ACC112 (cell line): ENCODE measurements at regions not wholly inside any gene's neighbourhood (a gene's known extent, or its start where the extent isn't known, plus 50 kb on each side); places are given as distances from the start of the nearest gene placed in this dataset.
"Not testable (repeated sequence)": the region's sequence is repeated elsewhere in the genome, so short reads cannot be mapped to it uniquely, and the experiment has no call there.

Experiments used
- H2AFZ ChIP-seq: fragments of 200-600 bp; sonication (generic); one replicate; pipeline ENCODE4 v1.6.0; 2017; ENCODE audit warnings: antibody characterized with exemption, low read length; ENCODE audit not compliant: unreplicated experiment
- H3K27ac ChIP-seq: fragments of 200-600 bp; sonication (generic); 2 replicates; pipeline ENCODE4 v1.5.1; 2014; ENCODE audit warnings: low read depth, mild to moderate bottlenecking, antibody characterized with exemption, low read length, moderate library complexity
- H3K27me3 ChIP-seq: fragments of 200-600 bp; sonication (generic); 2 replicates; pipeline ENCODE4 v1.6.1; 2014; ENCODE audit warnings: mild to moderate bottlenecking, antibody characterized with exemption, low read length, moderate library complexity, mixed read lengths; ENCODE audit not compliant: insufficient read depth
- H3K36me3 ChIP-seq: fragments of 200-600 bp; sonication (generic); 2 replicates; pipeline ENCODE4 v1.6.1; 2016; ENCODE audit warnings: mild to moderate bottlenecking, antibody characterized with exemption, low read length, moderate library complexity, mixed read lengths; ENCODE audit not compliant: insufficient read depth
- H3K4me1 ChIP-seq: fragments of 200-600 bp; sonication (generic); one replicate; pipeline ENCODE4 v1.6.1; 2016; ENCODE audit warnings: low read length, mixed read lengths; ENCODE audit not compliant: insufficient read depth, unreplicated experiment, control insufficient read depth
- H3K4me3 ChIP-seq: fragments of 200-600 bp; sonication (generic); 2 replicates; pipeline ENCODE4 v1.5.1; 2014; ENCODE audit warnings: mild to moderate bottlenecking, low read depth, low read length
- H3K79me2 ChIP-seq: fragments of 200-600 bp; sonication (generic); one replicate; pipeline ENCODE4 v1.6.0; 2016; ENCODE audit warnings: low read length; ENCODE audit not compliant: control insufficient read depth, unreplicated experiment, insufficient read depth

- Histone ChIP-seq H3K4me1 (no peaks in the 10 kb centered on the region), H3K27me3 (0 out of 2 replicates have a peak, but pooled peaks cover 9% of the 10 kb centered on the region), H3K4me3 (no peak overlapping the region), H3K27ac (no peak overlapping the region), H3K36me3 (no peaks in the 10 kb centered on the region), H3K79me2 (no peaks in the 10 kb centered on the region), H2AFZ (no peak overlapping the region)
Observed at GRCh38 chr6:4208158-4208557, 72.8 kb upstream of the ECI2 start.

GRCh38 chr6:4203642-4204417 is 68.5 kb upstream of the ECI2 start:
- H3K4me1 ChIP-seq, H3K27ac ChIP-seq, H3K36me3 ChIP-seq, H3K27me3 ChIP-seq, H3K79me2 ChIP-seq, H2AFZ ChIP-seq, H3K4me3 ChIP-seq: not testable (repeated sequence)

- H3K79me2 ChIP-seq: no peaks in the 10 kb centered on the region
- H3K4me3 ChIP-seq: no peak overlapping the region
- H3K27ac ChIP-seq: no peak overlapping the region
- no peaks in the 10 kb centered on the region for H3K4me1 ChIP-seq
- H3K27me3 ChIP-seq: no peaks in the 10 kb centered on the region
- H3K36me3 ChIP-seq: no peaks in the 10 kb centered on the region
- no peak overlapping the region for H2AFZ ChIP-seq
Observed at GRCh38 chr6:4192627-4193026, 57.3 kb upstream of the ECI2 start.

DNA sequence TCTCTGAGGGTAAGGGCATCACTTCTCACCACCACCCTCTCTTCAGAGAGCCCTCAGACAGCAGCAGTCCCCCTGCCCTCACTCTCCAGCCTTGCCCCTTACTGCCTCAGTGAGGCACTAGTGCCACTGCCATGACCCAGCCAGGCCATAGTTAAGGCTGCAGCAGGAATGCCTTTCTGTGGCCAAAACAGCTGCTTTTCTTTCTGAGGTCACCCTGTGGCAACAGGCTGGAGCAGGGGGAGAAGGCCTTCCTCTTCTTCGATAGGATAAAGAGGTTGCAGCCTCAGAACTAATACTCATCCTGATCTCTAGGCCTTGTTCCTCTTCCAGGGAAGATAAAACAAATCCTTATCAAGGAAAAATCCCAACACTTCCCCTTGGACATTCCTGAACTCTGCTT is 56.8 kb upstream of the ECI2 start:
- H3K27ac ChIP-seq: no peak overlapping the region
- H3K27me3 ChIP-seq: no peaks in the 10 kb centered on the region
- no peak overlapping the region for H3K4me3 ChIP-seq
- no peak overlapping the region for H2AFZ ChIP-seq
- no peaks in the 10 kb centered on the region for H3K4me1 ChIP-seq
- H3K79me2 ChIP-seq: no peaks in the 10 kb centered on the region
- H3K36me3 ChIP-seq: no peaks in the 10 kb centered on the region

GRCh38 chr6:4191271-4191721 is 55.9 kb upstream of the ECI2 start:
- Histone ChIP-seq H3K4me1 (no peaks in the 10 kb centered on the region), H2AFZ (no peak overlapping the region), H3K4me3 (no peak overlapping the region), H3K27me3 (no peaks in the 10 kb centered on the region), H3K27ac (no peak overlapping the region), H3K36me3 (no peaks in the 10 kb centered on the region), H3K79me2 (no peaks in the 10 kb centered on the region)

GRCh38 chr6:4189249-4189648 is 53.9 kb upstream of the ECI2 start:
- no peaks in the 10 kb centered on the region for H3K27me3 ChIP-seq
- H3K4me1 ChIP-seq: no peaks in the 10 kb centered on the region
- H3K27ac ChIP-seq: no peak overlapping the region
- H3K36me3 ChIP-seq: no peaks in the 10 kb centered on the region
- H2AFZ ChIP-seq: no peak overlapping the region
- no peaks in the 10 kb centered on the region for H3K79me2 ChIP-seq
- H3K4me3 ChIP-seq: no peak overlapping the region

DNA sequence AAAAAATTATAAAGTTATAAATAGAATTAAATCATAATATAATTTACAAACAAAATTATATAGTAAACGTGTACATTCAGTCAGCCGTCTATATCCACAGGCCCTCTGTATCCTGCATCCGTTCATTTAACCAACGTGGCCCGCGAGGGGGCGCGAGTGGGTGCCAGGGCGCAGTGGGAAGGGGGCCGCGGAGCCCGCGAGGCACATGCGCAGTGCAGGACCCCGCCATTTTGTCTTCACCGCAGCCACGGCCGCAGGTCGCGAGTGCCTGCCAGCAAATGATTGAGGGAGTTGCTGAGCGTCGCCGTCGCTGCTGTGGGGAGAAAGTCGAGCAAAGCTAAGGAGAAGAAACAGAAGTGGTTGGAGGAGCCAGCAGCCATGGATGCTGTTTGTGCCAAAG is 53.4 kb upstream of the ECI2 start:
- Histone ChIP-seq H3K79me2 (no peaks in the 10 kb centered on the region), H2AFZ (no peak overlapping the region), H3K4me1 (no peaks in the 10 kb centered on the region), H3K36me3 (no peaks in the 10 kb centered on the region), H3K27ac (no peak overlapping the region), H3K27me3 (no peaks in the 10 kb centered on the region), H3K4me3 (no peak overlapping the region)

DNA sequence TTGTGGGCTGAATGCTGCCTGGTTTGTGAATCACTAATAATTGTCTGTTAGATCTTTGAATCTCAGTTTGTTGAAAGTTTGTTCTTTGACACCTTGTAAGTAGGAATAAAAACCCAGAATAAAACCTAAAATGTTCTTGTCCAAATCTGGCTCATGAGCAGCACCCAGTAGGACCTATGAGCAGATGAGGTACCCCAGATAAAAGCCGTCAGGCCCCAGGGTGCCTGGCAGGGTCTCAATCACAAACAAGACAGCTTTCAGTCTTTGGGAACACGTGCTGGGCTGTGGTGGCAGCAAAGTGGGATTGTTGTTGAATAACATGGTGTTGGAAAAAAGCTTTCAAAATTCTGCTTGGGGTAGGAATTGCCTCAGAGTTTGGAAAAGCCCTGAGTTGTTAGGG is 52.1 kb upstream of the ECI2 start:
- no peak overlapping the region for H3K27ac ChIP-seq
- no peaks in the 10 kb centered on the region for H3K4me1 ChIP-seq
- no peaks in the 10 kb centered on the region for H3K36me3 ChIP-seq
- H3K27me3 ChIP-seq: no peaks in the 10 kb centered on the region
- H2AFZ ChIP-seq: no peak overlapping the region
- H3K4me3 ChIP-seq: no peak overlapping the region
- no peaks in the 10 kb centered on the region for H3K79me2 ChIP-seq

GRCh38 chr6:4186385-4186784 is 51.0 kb upstream of the ECI2 start:
- Histone ChIP-seq H3K4me1 (no peaks in the 10 kb centered on the region), H3K27me3 (no peaks in the 10 kb centered on the region), H3K79me2 (no peaks in the 10 kb centered on the region), H3K36me3 (no peaks in the 10 kb centered on the region), H3K27ac (no peak overlapping the region), H2AFZ (no peak overlapping the region), H3K4me3 (no peak overlapping the region)

- Histone ChIP-seq H3K4me3 (no peak overlapping the region), H3K27me3 (no peaks in the 10 kb centered on the region), H2AFZ (no peak overlapping the region), H3K36me3 (no peaks in the 10 kb centered on the region), H3K27ac (no peak overlapping the region), H3K4me1 (no peaks in the 10 kb centered on the region), H3K79me2 (no peaks in the 10 kb centered on the region)
Observed at GRCh38 chr6:4185846-4186245, 50.5 kb upstream of the ECI2 start.

DNA sequence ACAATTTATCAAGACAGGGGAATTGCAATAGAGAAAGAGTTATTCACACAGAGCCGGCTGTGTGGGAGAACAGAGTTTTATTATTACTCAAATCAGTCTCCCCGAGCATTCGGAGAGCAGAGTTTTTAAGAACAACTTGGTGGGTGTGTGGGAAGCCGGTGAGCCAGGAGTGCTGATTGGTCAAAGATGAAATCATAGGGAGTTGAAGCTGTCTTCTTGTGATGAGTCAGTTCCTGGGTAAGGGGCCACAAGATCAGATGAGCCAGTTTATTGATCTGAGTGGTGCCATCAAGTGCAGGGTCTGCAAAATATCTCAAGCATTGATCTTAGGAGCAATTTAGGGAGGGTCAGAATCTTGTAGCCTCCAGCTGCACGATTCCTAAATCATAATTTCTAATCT is 50.0 kb upstream of the ECI2 start:
- no peaks in the 10 kb centered on the region for H3K79me2 ChIP-seq
- H3K27ac ChIP-seq: no peak overlapping the region
- no peaks in the 10 kb centered on the region for H3K36me3 ChIP-seq
- H2AFZ ChIP-seq: no peak overlapping the region
- no peaks in the 10 kb centered on the region for H3K4me1 ChIP-seq
- no peak overlapping the region for H3K4me3 ChIP-seq
- 0 out of 2 replicates have a peak, but pooled peaks cover under 1% of the 10 kb centered on the region for H3K27me3 ChIP-seq
